DND-41 (cell line): ENCODE measurements at regions not wholly inside any gene's neighbourhood (a gene's known extent, or its start where the extent isn't known, plus 50 kb on each side); places are given as distances from the start of the nearest gene placed in this dataset.

ENCODE experiments used
- EZH2 ChIP-seq: IDR thresholded peaks from 3 replicates; pipeline ENCODE4 v1.6.1; 2012; ENCODE audit warnings: borderline replicate concordance, low read depth, mild to moderate bottlenecking, moderate library complexity, low read length, inconsistent platforms; ENCODE audit not compliant: severe bottlenecking
- TF ChIP-seq, protein P1 (sequence below): IDR thresholded peaks from 2 replicates; pipeline ENCODE4 v1.5.1; 2012; ENCODE audit warnings: borderline replicate concordance, low read length, moderate library complexity, mild to moderate bottlenecking; ENCODE audit not compliant: poor library complexity, severe bottlenecking; ENCODE audit errors: extremely low read depth

- TF ChIP-seq, protein P1, sequence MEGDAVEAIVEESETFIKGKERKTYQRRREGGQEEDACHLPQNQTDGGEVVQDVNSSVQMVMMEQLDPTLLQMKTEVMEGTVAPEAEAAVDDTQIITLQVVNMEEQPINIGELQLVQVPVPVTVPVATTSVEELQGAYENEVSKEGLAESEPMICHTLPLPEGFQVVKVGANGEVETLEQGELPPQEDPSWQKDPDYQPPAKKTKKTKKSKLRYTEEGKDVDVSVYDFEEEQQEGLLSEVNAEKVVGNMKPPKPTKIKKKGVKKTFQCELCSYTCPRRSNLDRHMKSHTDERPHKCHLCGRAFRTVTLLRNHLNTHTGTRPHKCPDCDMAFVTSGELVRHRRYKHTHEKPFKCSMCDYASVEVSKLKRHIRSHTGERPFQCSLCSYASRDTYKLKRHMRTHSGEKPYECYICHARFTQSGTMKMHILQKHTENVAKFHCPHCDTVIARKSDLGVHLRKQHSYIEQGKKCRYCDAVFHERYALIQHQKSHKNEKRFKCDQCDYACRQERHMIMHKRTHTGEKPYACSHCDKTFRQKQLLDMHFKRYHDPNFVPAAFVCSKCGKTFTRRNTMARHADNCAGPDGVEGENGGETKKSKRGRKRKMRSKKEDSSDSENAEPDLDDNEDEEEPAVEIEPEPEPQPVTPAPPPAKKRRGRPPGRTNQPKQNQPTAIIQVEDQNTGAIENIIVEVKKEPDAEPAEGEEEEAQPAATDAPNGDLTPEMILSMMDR = no peak
- TF ChIP-seq EZH2 = no peak
These were observed 80.9 kb upstream of the PKDCC start for GRCh38 chr2:41966920-41967319.
